ENCODE measurements at regions not wholly inside any gene's neighbourhood (a gene's known extent, or its start where the extent isn't known, plus 50 kb on each side); places are given as distances from the start of the nearest gene placed in this dataset.

GRCh38 chr4:114286262-114286810 lies 306.9 kb upstream of the ARSJ start:
- Histone ChIP-seq H3K4me3 (replicated peaks in 1 of 4; ENCODE audit: control extremely low read depth in 1 of 4, insufficient read depth in 1 of 4, low read depth in 3 of 4, low read length in 4 of 4) (no peak overlapping the region), H3K4me2 (ENCODE audit: extremely low read depth, insufficient read depth, low read length) (no peak overlapping the region), H3K79me2 (ENCODE audit: control insufficient read depth, insufficient read depth, low read length) (no peaks in the 10 kb centered on the region), H3K9me3 (ENCODE audit: control insufficient read depth, insufficient read depth, low read depth, low read length) (no peaks in the 10 kb centered on the region), H3K27me3 (ENCODE audit: control insufficient read depth, insufficient read depth, low read length) (no peaks in the 10 kb centered on the region), H3K27ac (ENCODE audit: insufficient read depth, low read length) (no peak overlapping the region), H3K4me1 (ENCODE audit: control insufficient read depth, extremely low read depth, insufficient read depth, low read length) (peaks cover 7% of the 10 kb centered on the region), H4K20me1 (ENCODE audit: control insufficient read depth, extremely low read depth, insufficient read depth, low read length) (no peaks in the 10 kb centered on the region), H3K36me3 (ENCODE audit: control insufficient read depth, insufficient read depth, low read length) (no peaks in the 10 kb centered on the region), H3K9ac (ENCODE audit: insufficient read depth, low read length) (no peak overlapping the region), H2AFZ (ENCODE audit: low read length) (no peak overlapping the region)
- DNase-seq (ENCODE audit: low read depth in 2 of 2) = peak in 1 of 2 donors; percentile 83
- TF ChIP-seq CTCF (conservative IDR thresholded peaks at IDR 0.05 in 1 of 2, IDR thresholded peaks at IDR 0.05 in 1 of 2; ENCODE audit: low read depth in 1 of 2, low read length in 2 of 2) = no peak
- no peak for TF ChIP-seq EZH2 (IDR thresholded peaks at IDR 0.05; ENCODE audit: low read length, missing control alignments)

GRCh38 chr4:114287079-114287696 lies 307.7 kb upstream of the ARSJ start:
- no peaks in the 10 kb centered on the region for H3K27me3 ChIP-seq (ENCODE audit: control insufficient read depth, insufficient read depth, low read length)
- H3K79me2 ChIP-seq (ENCODE audit: control insufficient read depth, insufficient read depth, low read length) = no peaks in the 10 kb centered on the region
- no peaks in the 10 kb centered on the region for H4K20me1 ChIP-seq (ENCODE audit: control insufficient read depth, extremely low read depth, insufficient read depth, low read length)
- H2AFZ ChIP-seq (ENCODE audit: low read length) = no peak overlapping the region
- no peaks in the 10 kb centered on the region for H3K9me3 ChIP-seq (ENCODE audit: control insufficient read depth, insufficient read depth, low read depth, low read length)
- TF ChIP-seq CTCF (conservative IDR thresholded peaks at IDR 0.05 in 1 of 2, IDR thresholded peaks at IDR 0.05 in 1 of 2; ENCODE audit: low read depth in 1 of 2, low read length in 2 of 2) = no peak
- TF ChIP-seq EZH2 (IDR thresholded peaks at IDR 0.05; ENCODE audit: low read length, missing control alignments) = no peak
- DNase-seq (ENCODE audit: low read depth in 2 of 2) = no peak
- no peak overlapping the region for H3K4me3 ChIP-seq (replicated peaks in 1 of 4; ENCODE audit: control extremely low read depth in 1 of 4, insufficient read depth in 1 of 4, low read depth in 3 of 4, low read length in 4 of 4)
- no peak overlapping the region for H3K27ac ChIP-seq (ENCODE audit: insufficient read depth, low read length)
- no peak overlapping the region for H3K9ac ChIP-seq (ENCODE audit: insufficient read depth, low read length)
- peaks cover 1% of the 10 kb centered on the region for H3K4me1 ChIP-seq (ENCODE audit: control insufficient read depth, extremely low read depth, insufficient read depth, low read length)
- no peaks in the 10 kb centered on the region for H3K36me3 ChIP-seq (ENCODE audit: control insufficient read depth, insufficient read depth, low read length)
- no peak overlapping the region for H3K4me2 ChIP-seq (ENCODE audit: extremely low read depth, insufficient read depth, low read length)

GRCh38 chr4:114296126-114296525 lies 302.5 kb upstream of the UGT8 start:
- H3K27ac ChIP-seq (ENCODE audit: insufficient read depth, low read length) = no peak overlapping the region
- TF ChIP-seq EZH2 (IDR thresholded peaks at IDR 0.05; ENCODE audit: low read length, missing control alignments) = no peak
- TF ChIP-seq CTCF (conservative IDR thresholded peaks at IDR 0.05 in 1 of 2, IDR thresholded peaks at IDR 0.05 in 1 of 2; ENCODE audit: low read depth in 1 of 2, low read length in 2 of 2) = no peak

More at GRCh38 chr4:114296126-114296525, 302.5 kb upstream of the UGT8 start:
- H3K27me3 ChIP-seq (ENCODE audit: control insufficient read depth, insufficient read depth, low read length) = no peaks in the 10 kb centered on the region
- no peaks in the 10 kb centered on the region for H3K36me3 ChIP-seq (ENCODE audit: control insufficient read depth, insufficient read depth, low read length)
- H2AFZ ChIP-seq (ENCODE audit: low read length) = no peak overlapping the region
- no peak for DNase-seq (ENCODE audit: low read depth in 2 of 2)
- H3K79me2 ChIP-seq (ENCODE audit: control insufficient read depth, insufficient read depth, low read length) = no peaks in the 10 kb centered on the region
- H4K20me1 ChIP-seq (ENCODE audit: control insufficient read depth, extremely low read depth, insufficient read depth, low read length) = no peaks in the 10 kb centered on the region
- no peaks in the 10 kb centered on the region for H3K9me3 ChIP-seq (ENCODE audit: control insufficient read depth, insufficient read depth, low read depth, low read length)
- H3K4me1 ChIP-seq (ENCODE audit: control insufficient read depth, extremely low read depth, insufficient read depth, low read length) = no peaks in the 10 kb centered on the region
- no peak overlapping the region for H3K4me2 ChIP-seq (ENCODE audit: extremely low read depth, insufficient read depth, low read length)
- H3K4me3 ChIP-seq (replicated peaks in 1 of 4; ENCODE audit: control extremely low read depth in 1 of 4, insufficient read depth in 1 of 4, low read depth in 3 of 4, low read length in 4 of 4) = no peak overlapping the region
- no peak overlapping the region for H3K9ac ChIP-seq (ENCODE audit: insufficient read depth, low read length)

Data from fibroblast of lung (primary cell).